Adrenal gland (tissue), 9 donors: ENCODE measurements at regions not wholly inside any gene's neighbourhood (a gene's known extent, or its start where the extent isn't known, plus 50 kb on each side); places are given as distances from the start of the nearest gene placed in this dataset.

Experiments used
- DNase-seq, 7 donors: peaks; one replicate each; pipeline ENCODE4 v3.0.0-alpha.2; 2019 to 2020
- H3K27ac ChIP-seq, 5 donors: fragments of 200-600 bp; sonication (generic) in 4 of 5; 1 replicate in 3 of 5; 2 replicates in 2 of 5; pipeline versions ENCODE4 v1.5.1 to v1.8.0; 2016 to 2020; ENCODE audit warnings: mild to moderate bottlenecking in 1 of 5
- H3K27me3 ChIP-seq: fragments of 200-600 bp; 2 replicates; pipeline ENCODE4 v1.8.0; 2021
- H3K36me3 ChIP-seq, 2 donors: fragments of 200-600 bp; replicated peaks in 1 of 2; 1 replicate in 1 of 2; 2 replicates in 1 of 2; pipeline versions ENCODE4 v1.5.1 to v1.8.0; 2018 to 2022
- H3K4me1 ChIP-seq, 2 donors: fragments of 200-600 bp; replicated peaks in 1 of 2; 1 replicate in 1 of 2; 2 replicates in 1 of 2; pipeline versions ENCODE4 v1.5.1 to v1.8.0; 2018 to 2021
- H3K4me3 ChIP-seq, 4 donors: fragments of 200-600 bp; sonication (generic) in 3 of 4; one replicate each; pipeline ENCODE4 v1.5.1; 2016 to 2018
- H3K9me3 ChIP-seq, 3 donors: fragments of 200-600 bp; sonication (generic) in 1 of 3; replicated peaks in 1 of 3; 1 replicate in 2 of 3; 2 replicates in 1 of 3; pipeline versions ENCODE4 v1.5.1 to v1.8.0; 2016 to 2021
- CTCF ChIP-seq, 6 experiments: fragments of 450-650 bp in 4 of 6; fragments of 200-600 bp in 2 of 6; sonication (generic) in 1 of 6; IDR thresholded peaks; 1 replicate in 5 of 6; 2 replicates in 1 of 6; pipeline versions ENCODE4 v1.5.1 to v1.8.0; 2016 to 2021; ENCODE audit warnings: antibody characterized with exemption in 6 of 6, mild to moderate bottlenecking in 2 of 6, moderate library complexity in 1 of 6
- POLR2A ChIP-seq, 2 donors: fragments of 450-650 bp; IDR thresholded peaks; one replicate each; pipeline ENCODE4 v1.6.1; 2017; ENCODE audit warnings: antibody characterized with exemption in 2 of 2, mild to moderate bottlenecking in 2 of 2, moderate library complexity in 1 of 2
- WGBS, 4 donors: extraction: QIAGEN DNeasy Blood & Tissue Kit in 2 of 4; methylation state at CpG; one replicate each; pipeline versions ENCODE4 v1.1.5 to v1.1.7; 2013 to 2017; 5-methylcytosine and 5-hydroxymethylcytosine counted together
- intact Hi-C, 2 donors: fragments of 100-400 bp; cut with DNase I; formaldehyde crosslinking; loops; one replicate each; pipeline versions ENCODE4 v1.14.1 to v1.15.0; 2022 to 2023
- donor health status: healthy with polysubstance abuse.
- donor health status: Bipolar disorder and iron deficiency.
- donor health status: DM: yes; HTN: yes; CAD: no.
- donor health status: DM: no; HTN: no; CAD: no.
- donor health status: DM: no; HTN: no; CAD: no.

- no peaks in the 10 kb centered on the region for H3K27me3 ChIP-seq
- 89 to 94% (median 92%) methylated on average over 4 of the region's 4 CpGs for WGBS, 4 donors
- no peaks in the 10 kb centered on the region for H3K36me3 ChIP-seq
- no peaks in the 10 kb centered on the region for H3K9me3 ChIP-seq
- no peak for DNase-seq
- H3K27ac ChIP-seq: no peak overlapping the region
- H3K4me1 ChIP-seq: no peaks in the 10 kb centered on the region
- no peak overlapping the region for H3K4me3 ChIP-seq
- intact Hi-C loops: loop anchor here in 1 of 2 donors (5.0 kb wide), 1 partner anchor 603 kb away; no protein-coding TSS in a partner anchor
- TF ChIP-seq POLR2A (IDR thresholded peaks at IDR 0.05) (no peak), CTCF (IDR thresholded peaks at IDR 0.05) (no peak)
These were observed 118.4 kb upstream of the NABP1 start for GRCh38 chr2:191559569-191559968.

GRCh38 chr2:191560411-191560980 lies 117.4 kb upstream of the NABP1 start:
- no peaks in the 10 kb centered on the region for H3K27me3 ChIP-seq
- H3K4me3 ChIP-seq: no peak overlapping the region
- H3K36me3 ChIP-seq: no peaks in the 10 kb centered on the region
- no peak overlapping the region for H3K27ac ChIP-seq
- TF ChIP-seq POLR2A (IDR thresholded peaks at IDR 0.05) (no peak), CTCF (IDR thresholded peaks at IDR 0.05) (no peak)
- DNase-seq: peak in 2 of 7 donors; percentile 10 to 17
- 63 to 68% (median 66%) methylated on average over 12 to 13 of the region's 13 CpGs for WGBS, 4 donors
- H3K9me3 ChIP-seq: no peaks in the 10 kb centered on the region
- intact Hi-C loops: loop anchor here in 1 of 2 donors (10.0 kb wide), 1 partner anchor 594 kb away; no protein-coding TSS in a partner anchor
- H3K4me1 ChIP-seq: no peaks in the 10 kb centered on the region

GRCh38 chr2:191565120-191565519 lies 112.8 kb upstream of the NABP1 start:
- H3K4me3 ChIP-seq: no peak overlapping the region
- intact Hi-C loops: loop anchor here (5.0 to 10.0 kb wide), 3 partner anchors 122 to 590 kb away; no protein-coding TSS in a partner anchor
- no peaks in the 10 kb centered on the region for H3K9me3 ChIP-seq
- 62 to 88% (median 79%) methylated on average over 3 of the region's 3 CpGs for WGBS, 4 donors
- no peak overlapping the region for H3K27ac ChIP-seq
- no peaks in the 10 kb centered on the region for H3K4me1 ChIP-seq
- DNase-seq: no peak
- TF ChIP-seq CTCF (IDR thresholded peaks at IDR 0.05): no peak
- TF ChIP-seq POLR2A (IDR thresholded peaks at IDR 0.05): no peak
- H3K36me3 ChIP-seq: no peaks in the 10 kb centered on the region
- no peaks in the 10 kb centered on the region for H3K27me3 ChIP-seq

- intact Hi-C loops: loop anchor here (5.0 to 10.0 kb wide), 3 partner anchors 122 to 589 kb away; no protein-coding TSS in a partner anchor
- WGBS, 4 donors: 53 to 73% (median 64%) methylated on average over 4 of the region's 4 CpGs
- H3K4me3 ChIP-seq: no peak overlapping the region
- no peaks in the 10 kb centered on the region for H3K27me3 ChIP-seq
- no peak overlapping the region for H3K27ac ChIP-seq
- no peaks in the 10 kb centered on the region for H3K36me3 ChIP-seq
- H3K4me1 ChIP-seq: peaks cover 0 to under 1% of the 10 kb centered on the region in 2 donors
- TF ChIP-seq CTCF (IDR thresholded peaks at IDR 0.05): no peak
- TF ChIP-seq POLR2A (IDR thresholded peaks at IDR 0.05): no peak
- peak in 1 of 7 donors; percentile 13 for DNase-seq
- no peaks in the 10 kb centered on the region for H3K9me3 ChIP-seq
These were observed 112.2 kb upstream of the NABP1 start for GRCh38 chr2:191565647-191566198.
